Ishikawa (cell line): ENCODE measurements at regions not wholly inside any gene's neighbourhood (a gene's known extent, or its start where the extent isn't known, plus 50 kb on each side); places are given as distances from the start of the nearest gene placed in this dataset.

Experiments used
- CEBPB ChIP-seq: IDR thresholded peaks from 2 replicates; pipeline ENCODE4 v1.6.1; 2012
- CREB1 ChIP-seq: IDR thresholded peaks from 2 replicates; pipeline ENCODE4 v1.6.1; 2012; ENCODE audit warnings: low read depth
- EGR1 ChIP-seq: IDR thresholded peaks from 2 replicates; pipeline ENCODE4 v1.6.1; 2012
- EP300 ChIP-seq: IDR thresholded peaks from 2 replicates; pipeline ENCODE4 v1.6.1; 2012; ENCODE audit warnings: borderline replicate concordance
- FOXM1 ChIP-seq: IDR thresholded peaks from 2 replicates; pipeline ENCODE4 v1.6.1; 2012; ENCODE audit warnings: low read depth, borderline replicate concordance
- MAX ChIP-seq: IDR thresholded peaks from 2 replicates; pipeline ENCODE4 v1.6.1; 2012
- NFIC ChIP-seq: IDR thresholded peaks from 2 replicates; pipeline ENCODE4 v1.6.1; 2012
- RAD21 ChIP-seq: IDR thresholded peaks from 2 replicates; pipeline ENCODE4 v1.6.1; 2012; ENCODE audit warnings: low read depth
- TAF1 ChIP-seq: IDR thresholded peaks from 2 replicates; pipeline ENCODE4 v1.6.1; 2012; ENCODE audit warnings: low read depth, mild to moderate bottlenecking
- TCF12 ChIP-seq: IDR thresholded peaks from 2 replicates; pipeline ENCODE4 v1.6.1; 2012; ENCODE audit warnings: low read depth
- TEAD4 ChIP-seq: IDR thresholded peaks from 2 replicates; pipeline ENCODE4 v1.6.1; 2012
- USF1 ChIP-seq: IDR thresholded peaks from 2 replicates; pipeline ENCODE4 v1.6.1; 2012
- YY1 ChIP-seq: IDR thresholded peaks from 2 replicates; pipeline ENCODE4 v1.6.1; 2012; ENCODE audit warnings: low read depth
- ZBTB7A ChIP-seq: IDR thresholded peaks from 2 replicates; pipeline ENCODE4 v1.6.1; 2012; ENCODE audit warnings: low read depth
- TF ChIP-seq, protein P1 (sequence below): IDR thresholded peaks from 2 replicates; pipeline ENCODE4 v1.6.1; 2012; ENCODE audit warnings: low read depth, mild to moderate bottlenecking

- TF ChIP-seq TEAD4 (no peak), TAF1 (no peak), CEBPB (no peak), MAX (no peak), EP300 (no peak), FOXM1 (no peak), RAD21 (no peak), CREB1 (no peak), USF1 (no peak)
- TF ChIP-seq, protein P1, sequence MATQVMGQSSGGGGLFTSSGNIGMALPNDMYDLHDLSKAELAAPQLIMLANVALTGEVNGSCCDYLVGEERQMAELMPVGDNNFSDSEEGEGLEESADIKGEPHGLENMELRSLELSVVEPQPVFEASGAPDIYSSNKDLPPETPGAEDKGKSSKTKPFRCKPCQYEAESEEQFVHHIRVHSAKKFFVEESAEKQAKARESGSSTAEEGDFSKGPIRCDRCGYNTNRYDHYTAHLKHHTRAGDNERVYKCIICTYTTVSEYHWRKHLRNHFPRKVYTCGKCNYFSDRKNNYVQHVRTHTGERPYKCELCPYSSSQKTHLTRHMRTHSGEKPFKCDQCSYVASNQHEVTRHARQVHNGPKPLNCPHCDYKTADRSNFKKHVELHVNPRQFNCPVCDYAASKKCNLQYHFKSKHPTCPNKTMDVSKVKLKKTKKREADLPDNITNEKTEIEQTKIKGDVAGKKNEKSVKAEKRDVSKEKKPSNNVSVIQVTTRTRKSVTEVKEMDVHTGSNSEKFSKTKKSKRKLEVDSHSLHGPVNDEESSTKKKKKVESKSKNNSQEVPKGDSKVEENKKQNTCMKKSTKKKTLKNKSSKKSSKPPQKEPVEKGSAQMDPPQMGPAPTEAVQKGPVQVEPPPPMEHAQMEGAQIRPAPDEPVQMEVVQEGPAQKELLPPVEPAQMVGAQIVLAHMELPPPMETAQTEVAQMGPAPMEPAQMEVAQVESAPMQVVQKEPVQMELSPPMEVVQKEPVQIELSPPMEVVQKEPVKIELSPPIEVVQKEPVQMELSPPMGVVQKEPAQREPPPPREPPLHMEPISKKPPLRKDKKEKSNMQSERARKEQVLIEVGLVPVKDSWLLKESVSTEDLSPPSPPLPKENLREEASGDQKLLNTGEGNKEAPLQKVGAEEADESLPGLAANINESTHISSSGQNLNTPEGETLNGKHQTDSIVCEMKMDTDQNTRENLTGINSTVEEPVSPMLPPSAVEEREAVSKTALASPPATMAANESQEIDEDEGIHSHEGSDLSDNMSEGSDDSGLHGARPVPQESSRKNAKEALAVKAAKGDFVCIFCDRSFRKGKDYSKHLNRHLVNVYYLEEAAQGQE, result no peak
These were observed 73.8 kb upstream of the OSBPL8 start for GRCh38 chr12:76633415-76633814.

- TF ChIP-seq ZBTB7A (no peak), CREB1 (no peak), EGR1 (no peak), FOXM1 (no peak), TCF12 (no peak), NFIC (no peak), YY1 (no peak), TAF1 (no peak), EP300 (no peak), RAD21 (no peak), MAX (no peak), CEBPB (no peak), USF1 (no peak), TEAD4 (no peak)
- TF ChIP-seq, protein P1, result no peak
These were observed 74.6 kb upstream of the OSBPL8 start for GRCh38 chr12:76634133-76634532.

GRCh38 chr12:76636121-76636692 is 76.6 kb upstream of the OSBPL8 start:
- TF ChIP-seq CEBPB (0 out of 2 replicates have a peak, but pooled peaks have one; percentile 19), ZBTB7A (no peak)

DNA sequence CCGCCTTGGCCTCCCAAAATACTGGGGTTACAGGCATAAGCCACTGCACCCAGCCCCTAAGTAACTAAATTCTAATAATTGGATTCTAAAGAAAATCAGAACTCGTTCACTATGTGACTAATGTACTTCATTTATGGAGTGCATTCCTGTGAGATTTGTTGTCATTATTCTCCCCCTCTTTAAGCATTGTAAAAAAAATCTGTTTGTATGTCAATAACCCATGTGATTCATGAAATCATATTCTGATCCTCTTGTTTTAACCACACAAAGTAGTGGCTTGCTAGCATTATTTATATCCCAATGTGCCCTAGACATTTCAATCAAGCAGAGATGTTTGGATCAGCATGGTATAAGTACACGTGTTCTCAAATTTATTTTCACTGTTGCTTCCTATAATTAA is 78.2 kb upstream of the OSBPL8 start:
- TF ChIP-seq CREB1 (no peak), USF1 (no peak), CEBPB (no peak), NFIC (no peak), MAX (no peak), TCF12 (no peak), FOXM1 (no peak), TEAD4 (no peak), EGR1 (no peak), EP300 (no peak), RAD21 (no peak), TAF1 (no peak), ZBTB7A (no peak), YY1 (no peak)
- TF ChIP-seq, protein P1, result no peak
